ENCODE measurements at regions not wholly inside any gene's neighbourhood (a gene's known extent, or its start where the extent isn't known, plus 50 kb on each side); places are given as distances from the start of the nearest gene placed in this dataset.
"Not testable (repeated sequence)": the region's sequence is repeated elsewhere in the genome, so short reads cannot be mapped to it uniquely, and the experiment has no call there.

DNA sequence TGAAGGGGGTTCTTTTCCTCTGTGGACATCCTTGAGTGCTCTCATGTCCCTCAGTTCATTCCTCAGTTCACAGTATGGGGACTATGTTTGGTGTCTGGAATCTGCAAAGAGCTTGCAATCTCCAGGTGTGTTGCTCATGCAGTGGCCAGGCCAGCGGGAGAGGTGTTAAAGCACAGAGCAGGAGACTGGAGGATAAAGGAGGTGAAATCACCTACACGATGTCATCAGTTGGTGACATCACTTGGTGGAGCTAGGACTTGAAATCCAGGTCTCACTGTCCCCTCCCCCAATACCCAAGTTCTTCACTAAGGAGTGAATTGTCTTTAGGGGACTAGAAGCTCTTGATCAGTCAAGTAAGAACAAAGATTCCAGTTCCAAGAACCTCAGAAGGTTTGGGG is 197.3 kb upstream of the ZNF618 start:
- intact Hi-C loops (cut with DNase I): no loop called here
- peaks cover 0 to 14% of the 10 kb centered on the region in 2 donors for H3K4me1 ChIP-seq
- ATAC-seq: no peak
- no peak overlapping the region for H3K27ac ChIP-seq
- H3K27me3 ChIP-seq: no peaks in the 10 kb centered on the region
- H3K4me3 ChIP-seq: no peak overlapping the region
- H3K9me3 ChIP-seq: no peaks in the 10 kb centered on the region
- TF ChIP-seq, protein P1, sequence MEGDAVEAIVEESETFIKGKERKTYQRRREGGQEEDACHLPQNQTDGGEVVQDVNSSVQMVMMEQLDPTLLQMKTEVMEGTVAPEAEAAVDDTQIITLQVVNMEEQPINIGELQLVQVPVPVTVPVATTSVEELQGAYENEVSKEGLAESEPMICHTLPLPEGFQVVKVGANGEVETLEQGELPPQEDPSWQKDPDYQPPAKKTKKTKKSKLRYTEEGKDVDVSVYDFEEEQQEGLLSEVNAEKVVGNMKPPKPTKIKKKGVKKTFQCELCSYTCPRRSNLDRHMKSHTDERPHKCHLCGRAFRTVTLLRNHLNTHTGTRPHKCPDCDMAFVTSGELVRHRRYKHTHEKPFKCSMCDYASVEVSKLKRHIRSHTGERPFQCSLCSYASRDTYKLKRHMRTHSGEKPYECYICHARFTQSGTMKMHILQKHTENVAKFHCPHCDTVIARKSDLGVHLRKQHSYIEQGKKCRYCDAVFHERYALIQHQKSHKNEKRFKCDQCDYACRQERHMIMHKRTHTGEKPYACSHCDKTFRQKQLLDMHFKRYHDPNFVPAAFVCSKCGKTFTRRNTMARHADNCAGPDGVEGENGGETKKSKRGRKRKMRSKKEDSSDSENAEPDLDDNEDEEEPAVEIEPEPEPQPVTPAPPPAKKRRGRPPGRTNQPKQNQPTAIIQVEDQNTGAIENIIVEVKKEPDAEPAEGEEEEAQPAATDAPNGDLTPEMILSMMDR (IDR thresholded peaks at IDR 0.05): no peak
- DNase-seq: no peak
- H3K36me3 ChIP-seq: no peaks in the 10 kb centered on the region

GRCh38 chr9:113682297-113682771 is 193.8 kb upstream of the ZNF618 start:
- peak in 3 of 4 donors; percentile 59 to 82 (median 60) for DNase-seq
- H3K9me3 ChIP-seq: no peaks in the 10 kb centered on the region
- TF ChIP-seq, protein P1 (IDR thresholded peaks at IDR 0.05): peak; percentile 86 to 92
- H3K4me1 ChIP-seq: peaks cover 0 to 14% of the 10 kb centered on the region in 2 donors
- peak; percentile 93 for ATAC-seq
- no peaks in the 10 kb centered on the region for H3K36me3 ChIP-seq
- intact Hi-C loops (cut with DNase I): no loop called here
- H3K27ac ChIP-seq: peak overlapping the region in 1 of 2 donors; percentile 51
- peaks cover under 1 to 11% of the 10 kb centered on the region in 2 donors for H3K27me3 ChIP-seq
- no peak overlapping the region for H3K4me3 ChIP-seq

DNA sequence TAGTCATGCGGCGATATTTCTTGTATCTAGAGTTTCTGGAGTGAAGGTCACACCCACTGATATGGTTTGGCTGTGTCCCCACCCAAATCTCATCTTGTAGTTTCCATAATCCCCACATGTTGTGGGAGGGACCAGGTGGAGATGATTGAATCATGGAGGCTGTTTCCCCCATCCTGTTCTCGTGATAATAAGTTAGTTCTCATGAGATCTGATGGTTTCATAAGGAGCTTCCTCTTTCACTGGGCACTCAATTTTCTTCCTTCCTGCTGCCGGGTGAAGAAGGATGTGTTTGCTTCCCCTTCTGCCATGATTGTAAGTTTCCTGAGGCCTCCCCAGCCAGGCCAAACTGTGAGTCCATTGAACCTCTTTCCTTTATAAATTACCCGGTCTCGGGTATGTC is 190.5 kb upstream of the ZNF618 start:
- DNase-seq; H3K9me3 ChIP-seq; H3K36me3 ChIP-seq; H3K27ac ChIP-seq; ATAC-seq; H3K4me3 ChIP-seq; intact Hi-C loops (cut with DNase I): not testable (repeated sequence)
- peaks cover 11 to 29% of the 10 kb centered on the region in 2 donors for H3K27me3 ChIP-seq
- peaks cover 0 to 14% of the 10 kb centered on the region in 2 donors for H3K4me1 ChIP-seq

DNA sequence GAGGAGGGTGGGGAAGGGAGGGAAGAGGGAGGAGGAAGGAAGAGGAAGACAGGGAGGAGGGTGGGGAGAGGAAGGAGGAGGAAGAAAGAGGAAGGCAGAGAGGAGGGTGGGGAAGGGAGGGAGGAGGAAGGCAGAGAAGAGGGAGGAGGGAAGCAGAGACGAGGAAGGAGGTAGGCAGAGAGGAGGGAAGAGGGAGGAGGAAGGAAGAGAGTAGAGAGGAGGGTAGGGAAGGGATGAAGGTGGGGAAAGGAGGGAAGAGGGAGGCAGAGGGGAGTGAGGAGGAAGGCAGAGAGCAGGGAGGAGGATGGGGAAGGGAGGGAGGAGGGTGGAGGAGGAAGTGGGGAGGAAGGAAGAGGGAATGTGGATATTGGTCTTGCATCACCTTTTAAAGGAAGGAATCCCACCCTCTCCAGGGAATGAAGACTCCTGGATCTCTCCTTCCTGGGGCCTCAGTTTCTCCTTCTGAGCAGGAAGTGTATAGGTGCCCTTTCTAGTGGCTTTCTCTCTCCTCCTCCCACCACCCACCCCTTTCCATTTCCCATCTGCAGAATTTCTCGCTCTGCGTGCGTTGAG is 188.9 kb upstream of the ZNF618 start:
- TF ChIP-seq, protein P1 (IDR thresholded peaks at IDR 0.05): no peak
- H3K4me3 ChIP-seq: no peak overlapping the region
- ATAC-seq (no peak), DNase-seq (no peak)
- H3K27me3 ChIP-seq: peaks cover 11 to 29% of the 10 kb centered on the region in 2 donors
- no peaks in the 10 kb centered on the region for H3K36me3 ChIP-seq
- H3K27ac ChIP-seq: no peak overlapping the region
- H3K4me1 ChIP-seq: peaks cover 0 to 7% of the 10 kb centered on the region in 2 donors
- intact Hi-C loops (cut with DNase I): no loop called here
- H3K9me3 ChIP-seq: no peaks in the 10 kb centered on the region

DNA sequence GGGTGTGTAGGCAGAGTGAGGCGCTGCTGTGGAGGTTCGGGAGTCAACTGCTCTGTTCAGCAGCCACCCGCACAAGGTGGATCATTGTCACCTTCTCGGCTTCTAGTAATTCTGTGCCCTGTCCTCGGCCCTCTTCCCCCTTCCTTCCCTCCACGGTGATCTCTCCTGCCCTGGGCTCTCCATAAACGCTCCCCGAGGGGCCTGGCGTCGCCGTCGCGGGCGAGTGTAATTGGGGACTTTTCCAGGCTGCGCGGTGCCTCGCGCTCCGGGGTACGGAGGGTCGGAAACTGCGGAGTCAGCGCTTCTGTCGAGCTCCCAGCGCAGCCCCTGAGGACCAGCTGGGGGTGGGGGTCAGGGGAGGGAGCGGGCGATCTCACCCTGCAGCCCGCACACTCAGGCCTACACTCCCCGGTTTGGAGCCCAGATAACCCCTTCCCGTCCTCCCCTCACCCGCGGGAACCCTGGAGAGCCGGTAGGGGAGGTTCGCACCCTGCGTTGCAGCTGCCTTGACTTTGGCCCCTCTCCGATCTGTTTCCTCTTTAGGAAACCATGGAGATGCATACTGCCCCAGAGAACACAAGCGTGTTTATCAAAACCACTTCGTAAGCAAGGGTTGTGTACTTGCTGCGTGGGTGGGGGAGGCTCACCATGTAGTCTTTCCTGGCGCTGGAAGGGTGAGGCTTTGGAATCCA is 188.3 kb upstream of the ZNF618 start:
- ATAC-seq (peak; percentile 30), DNase-seq (peak in 2 of 4 donors; percentile 38 to 73)
- Histone ChIP-seq H3K4me1 (peaks cover 0 to 1% of the 10 kb centered on the region in 2 donors), H3K9me3 (no peaks in the 10 kb centered on the region), H3K4me3 (no peak overlapping the region), H3K27ac (no peak overlapping the region), H3K36me3 (no peaks in the 10 kb centered on the region), H3K27me3 (peaks cover 11 to 29% of the 10 kb centered on the region in 2 donors)
- TF ChIP-seq, protein P1 (IDR thresholded peaks at IDR 0.05): no peak
- intact Hi-C loops (cut with DNase I): no loop called here
